Upper lobe of left lung (tissue), 6 donors: ENCODE measurements at regions not wholly inside any gene's neighbourhood (a gene's known extent, or its start where the extent isn't known, plus 50 kb on each side); places are given as distances from the start of the nearest gene placed in this dataset.

Experiments
- ATAC-seq, 2 donors: fragments of 200-7000 bp; cut with Tn5 transposase; one replicate each; pipeline ENCODE4 v1.9.1; 2022; ENCODE audit warnings: mild to moderate bottlenecking in 2 of 2, moderate library complexity in 2 of 2; ENCODE audit not compliant: low FRiP score in 2 of 2
- DNase-seq, 2 donors: peaks; one replicate each; pipeline ENCODE4 v3.0.0-alpha.2; 2019 to 2020
- H3K27ac ChIP-seq, 4 donors: fragments of 200-600 bp; sonication (generic); one replicate each; pipeline ENCODE4 v1.5.1; 2016 to 2019
- H3K27me3 ChIP-seq, 4 donors: fragments of 200-600 bp; sonication (generic); one replicate each; pipeline ENCODE4 v1.5.1; 2017 to 2019
- H3K36me3 ChIP-seq, 4 donors: fragments of 200-600 bp; sonication (generic); one replicate each; pipeline ENCODE4 v1.5.1; 2016 to 2019
- H3K4me1 ChIP-seq, 4 donors: fragments of 200-600 bp; sonication (generic); one replicate each; pipeline ENCODE4 v1.5.1; 2018 to 2019
- H3K4me3 ChIP-seq, 4 donors: fragments of 200-600 bp; sonication (generic); one replicate each; pipeline ENCODE4 v1.5.1; 2017 to 2019; ENCODE audit warnings: mild to moderate bottlenecking in 2 of 4, moderate library complexity in 1 of 4
- H3K9me3 ChIP-seq, 4 donors: fragments of 200-600 bp; sonication (generic); one replicate each; pipeline ENCODE4 v1.5.1; 2018 to 2019
- CTCF ChIP-seq, 6 experiments: fragments of 450-650 bp in 4 of 6; fragments of 200-600 bp in 2 of 6; sonication (generic) in 2 of 6; IDR thresholded peaks; one replicate each; pipeline ENCODE4 v1.5.1; 2016 to 2019; ENCODE audit warnings: antibody characterized with exemption in 6 of 6
- EP300 ChIP-seq, 4 donors: sonication (generic); formaldehyde crosslinking; IDR thresholded peaks; one replicate each; pipeline ENCODE4 v1.5.1; 2017; ENCODE audit warnings: antibody characterized with exemption in 4 of 4, control low read depth in 2 of 4
- POLR2A ChIP-seq, 4 donors: fragments of 450-650 bp; IDR thresholded peaks; one replicate each; pipeline ENCODE4 v1.5.1; 2016 to 2017; ENCODE audit warnings: antibody characterized with exemption in 4 of 4, mild to moderate bottlenecking in 2 of 4
- POLR2AphosphoS5 ChIP-seq, 2 donors: sonication (generic); formaldehyde crosslinking; IDR thresholded peaks; one replicate each; pipeline ENCODE4 v1.5.1; 2017; ENCODE audit warnings: antibody characterized with exemption in 2 of 2
- WGBS, 2 donors: methylation state at CpG; one replicate each; pipeline ENCODE4 v1.1.5; 2017 to 2018; 5-methylcytosine and 5-hydroxymethylcytosine counted together
- donor health status: DM: no; HTN: no; CAD: no; lungs with moderate emphysema.
- donor health status: DM: no; HTN: yes; CAD: no; lungs with severe emphysema.

DNA sequence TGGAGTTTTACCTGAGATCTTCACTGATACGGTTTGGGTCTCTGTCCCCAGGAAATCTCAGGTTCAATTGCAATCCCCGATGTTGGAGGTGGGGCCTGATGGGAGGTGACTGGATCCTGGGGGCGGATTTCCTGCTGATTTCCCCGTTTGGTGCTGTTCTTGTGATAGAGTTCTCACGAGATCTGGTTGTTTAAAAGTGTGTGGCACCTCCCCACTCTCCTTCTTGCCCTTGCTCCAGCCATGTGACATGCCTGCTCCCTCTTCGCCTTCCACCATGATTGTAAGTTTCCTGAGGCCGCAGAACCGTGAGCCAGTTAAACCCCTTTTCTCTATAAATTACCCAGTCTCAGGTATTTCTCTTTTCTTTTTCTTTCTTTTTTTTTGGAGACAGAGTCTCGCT is 126.4 kb upstream of the SLC45A1 start:
- H3K27me3 ChIP-seq = no peaks in the 10 kb centered on the region
- no peak for ATAC-seq
- no peak overlapping the region for H3K27ac ChIP-seq
- DNase-seq = no peak
- 82 to 89% methylated on average over 9 of the region's 9 CpGs for WGBS, 2 donors
- TF ChIP-seq EP300 (IDR thresholded peaks at IDR 0.05) (no peak), CTCF (IDR thresholded peaks at IDR 0.05) (no peak), POLR2AphosphoS5 (IDR thresholded peaks at IDR 0.05) (no peak), POLR2A (IDR thresholded peaks at IDR 0.05) (no peak)
- H3K4me3 ChIP-seq = no peak overlapping the region
- H3K4me1 ChIP-seq = peaks cover 4 to 10% (median 7%) of the 10 kb centered on the region in 4 donors
- no peaks in the 10 kb centered on the region for H3K9me3 ChIP-seq
- no peaks in the 10 kb centered on the region for H3K36me3 ChIP-seq

DNA sequence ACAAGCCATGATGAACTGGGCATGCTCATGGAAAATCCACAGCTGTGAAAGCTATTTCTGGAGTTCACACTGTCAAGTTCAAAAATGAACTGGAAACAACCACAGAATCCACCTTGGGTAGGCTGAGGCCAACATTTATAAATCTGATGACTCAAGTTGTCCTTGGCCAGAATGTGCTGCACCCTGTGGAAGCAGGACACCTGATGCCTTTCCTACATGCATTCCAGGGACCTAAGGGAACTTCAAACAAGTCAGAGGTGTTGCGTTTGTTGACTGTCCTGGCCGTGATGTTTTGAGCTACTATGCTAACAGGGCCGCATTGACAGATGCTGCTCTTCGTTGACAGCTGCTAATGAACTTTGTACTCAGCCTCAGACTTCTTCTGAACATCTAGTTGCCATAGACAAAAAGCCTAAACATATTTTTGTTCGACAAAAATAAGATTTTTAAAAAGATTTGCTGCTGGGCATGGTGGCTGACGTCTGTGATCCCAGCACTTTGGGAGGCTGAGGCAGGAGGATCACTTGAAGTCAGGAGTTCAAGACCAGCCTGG is 127.9 kb upstream of the SLC45A1 start:
- 93 to 95% methylated on average over 6 of the region's 6 CpGs for WGBS, 2 donors
- Histone ChIP-seq H3K27ac (no peak overlapping the region), H3K27me3 (no peaks in the 10 kb centered on the region), H3K4me3 (no peak overlapping the region), H3K9me3 (no peaks in the 10 kb centered on the region), H3K36me3 (no peaks in the 10 kb centered on the region), H3K4me1 (peaks cover 2 to 8% (median 7%) of the 10 kb centered on the region in 4 donors)
- ATAC-seq (no peak), DNase-seq (no peak)
- no peak for TF ChIP-seq POLR2A (IDR thresholded peaks at IDR 0.05)
- TF ChIP-seq EP300 (IDR thresholded peaks at IDR 0.05) = no peak
- TF ChIP-seq POLR2AphosphoS5 (IDR thresholded peaks at IDR 0.05) = no peak
- no peak for TF ChIP-seq CTCF (IDR thresholded peaks at IDR 0.05)

DNA sequence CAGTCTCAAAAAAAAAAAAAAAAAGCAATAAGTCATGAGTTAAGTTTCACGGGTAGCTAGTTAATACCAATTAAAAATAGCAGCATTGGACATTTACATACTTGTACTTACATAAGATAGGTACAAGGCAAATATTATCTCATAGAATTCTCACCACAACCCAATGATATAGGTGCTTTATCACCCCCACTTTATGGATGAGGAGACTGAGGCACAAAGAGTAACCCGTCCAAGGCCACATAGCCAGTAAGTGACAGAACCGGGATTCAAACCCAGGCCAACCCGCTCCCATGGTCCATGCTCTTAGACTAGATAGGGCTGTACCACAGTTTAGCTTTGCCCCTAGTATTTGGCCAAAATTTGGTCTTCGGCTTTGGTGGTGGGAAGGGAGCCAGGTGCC is 132.5 kb upstream of the SLC45A1 start:
- no peak for ATAC-seq
- H3K4me1 ChIP-seq = peaks cover 5 to 28% (median 21%) of the 10 kb centered on the region in 4 donors
- H3K27me3 ChIP-seq = no peaks in the 10 kb centered on the region
- no peak overlapping the region for H3K27ac ChIP-seq
- H3K4me3 ChIP-seq = no peak overlapping the region
- H3K9me3 ChIP-seq = no peaks in the 10 kb centered on the region
- no peaks in the 10 kb centered on the region for H3K36me3 ChIP-seq
- DNase-seq = no peak
- TF ChIP-seq POLR2AphosphoS5 (IDR thresholded peaks at IDR 0.05) = no peak
- no peak for TF ChIP-seq EP300 (IDR thresholded peaks at IDR 0.05)
- no peak for TF ChIP-seq CTCF (IDR thresholded peaks at IDR 0.05)
- TF ChIP-seq POLR2A (IDR thresholded peaks at IDR 0.05) = no peak
- 96 to 97% methylated on average over 5 of the region's 5 CpGs for whole genome bisulfite sequencing, 2 donors

- peak in 2 of 4 donors; percentile 42 to 88 for TF ChIP-seq EP300 (IDR thresholded peaks at IDR 0.05)
- peak in 1 of 4 donors; percentile 26 for TF ChIP-seq POLR2A (IDR thresholded peaks at IDR 0.05)
- no peak for TF ChIP-seq CTCF (IDR thresholded peaks at IDR 0.05)
- TF ChIP-seq POLR2AphosphoS5 (IDR thresholded peaks at IDR 0.05) = peak; percentile 43 to 59
- WGBS, 2 donors = 80 to 84% methylated on average over 3 of the region's 3 CpGs
- Histone ChIP-seq H3K36me3 (no peaks in the 10 kb centered on the region), H3K4me3 (no peak overlapping the region), H3K27me3 (no peaks in the 10 kb centered on the region), H3K27ac (peak overlapping the region in 3 of 4 donors; percentile 45 to 84 (median 83)), H3K9me3 (peaks cover 0 to 3% (median 2%) of the 10 kb centered on the region in 4 donors), H3K4me1 (peaks cover 5 to 28% (median 21%) of the 10 kb centered on the region in 4 donors)
- DNase-seq (peak in 1 of 2 donors; percentile 71), ATAC-seq (no peak)
Measured at GRCh38 chr1:8184301-8184700, 133.6 kb upstream of the SLC45A1 start.
